Stimulated activated CD4-positive, alpha-beta T cell treated with anti-CD3 and anti-CD28 coated beads, Interleukin-15, amount 100 ng/mL, for 24 hours (primary cell): ENCODE measurements at regions not wholly inside any gene's neighbourhood (a gene's known extent, or its start where the extent isn't known, plus 50 kb on each side); places are given as distances from the start of the nearest gene placed in this dataset.
"Not testable (repeated sequence)": the region's sequence is repeated elsewhere in the genome, so short reads cannot be mapped to it uniquely, and the experiment has no call there.

Experiments
- DNase-seq: peaks from one replicate; pipeline ENCODE4 v3.0.0-alpha.2; 2020

- no peak for DNase-seq
Observed at GRCh38 chr17:6893382-6894205, 62.1 kb upstream of the TEKT1 start.

GRCh38 chr17:6894206-6894528, 62.6 kb upstream of the TEKT1 start:
- DNase-seq = peak; percentile 51

- no peak for DNase-seq
Observed at GRCh38 chr17:6901086-6901485, 69.6 kb upstream of the TEKT1 start.

- no peak for DNase-seq
Observed at GRCh38 chr17:6903326-6903900, 71.9 kb upstream of the TEKT1 start.

GRCh38 chr17:6908807-6909206, 77.3 kb upstream of the TEKT1 start:
- no peak for DNase-seq

- DNase-seq = no peak
Observed at GRCh38 chr17:6910987-6911603, 79.6 kb upstream of the TEKT1 start.

GRCh38 chr17:6912110-6913051, 80.9 kb upstream of the TEKT1 start:
- DNase-seq = no peak

GRCh38 chr17:6913608-6914443, 82.0 kb upstream of the ALOX12 start:
- peak; percentile 86 for DNase-seq

- DNase-seq = no peak
Observed at GRCh38 chr17:6914711-6915110, 81.1 kb upstream of the ALOX12 start.

GRCh38 chr17:6915620-6916019, 80.2 kb upstream of the ALOX12 start:
- DNase-seq = no peak

- DNase-seq = no peak
Observed at GRCh38 chr17:6919158-6919557, 76.7 kb upstream of the ALOX12 start.

GRCh38 chr17:6923385-6923784, 72.5 kb upstream of the ALOX12 start:
- DNase-seq = no peak

- no peak for DNase-seq
Observed at GRCh38 chr17:6924208-6924607, 71.6 kb upstream of the ALOX12 start.

GRCh38 chr17:6926667-6927066, 69.2 kb upstream of the ALOX12 start:
- no peak for DNase-seq

- no peak for DNase-seq
Observed at GRCh38 chr17:6927290-6928126, 68.3 kb upstream of the ALOX12 start.

- no peak for DNase-seq
Observed at GRCh38 chr17:6928193-6928592, 67.7 kb upstream of the ALOX12 start.

GRCh38 chr17:6930749-6931148, 65.1 kb upstream of the ALOX12 start:
- DNase-seq = no peak

GRCh38 chr17:6934544-6934943, 61.3 kb upstream of the ALOX12 start:
- not testable (repeated sequence) for DNase-seq

- no peak for DNase-seq
Observed at GRCh38 chr17:6936370-6937028, 59.4 kb upstream of the ALOX12 start.

- no peak for DNase-seq
Observed at GRCh38 chr17:6938637-6939036, 57.2 kb upstream of the ALOX12 start.

- no peak for DNase-seq
Observed at GRCh38 chr17:6940186-6940649, 55.6 kb upstream of the ALOX12 start.
